Activated naive CD4-positive, alpha-beta T cell (primary cell): ENCODE measurements at regions not wholly inside any gene's neighbourhood (a gene's known extent, or its start where the extent isn't known, plus 50 kb on each side); places are given as distances from the start of the nearest gene placed in this dataset.
"Not testable (repeated sequence)": the region's sequence is repeated elsewhere in the genome, so short reads cannot be mapped to it uniquely, and the experiment has no call there.

Experiments
- DNase-seq, 4 experiments: peaks; one replicate each; lab custom pipeline; 2025; lab: John Stamatoyannopoulos, UW

DNA sequence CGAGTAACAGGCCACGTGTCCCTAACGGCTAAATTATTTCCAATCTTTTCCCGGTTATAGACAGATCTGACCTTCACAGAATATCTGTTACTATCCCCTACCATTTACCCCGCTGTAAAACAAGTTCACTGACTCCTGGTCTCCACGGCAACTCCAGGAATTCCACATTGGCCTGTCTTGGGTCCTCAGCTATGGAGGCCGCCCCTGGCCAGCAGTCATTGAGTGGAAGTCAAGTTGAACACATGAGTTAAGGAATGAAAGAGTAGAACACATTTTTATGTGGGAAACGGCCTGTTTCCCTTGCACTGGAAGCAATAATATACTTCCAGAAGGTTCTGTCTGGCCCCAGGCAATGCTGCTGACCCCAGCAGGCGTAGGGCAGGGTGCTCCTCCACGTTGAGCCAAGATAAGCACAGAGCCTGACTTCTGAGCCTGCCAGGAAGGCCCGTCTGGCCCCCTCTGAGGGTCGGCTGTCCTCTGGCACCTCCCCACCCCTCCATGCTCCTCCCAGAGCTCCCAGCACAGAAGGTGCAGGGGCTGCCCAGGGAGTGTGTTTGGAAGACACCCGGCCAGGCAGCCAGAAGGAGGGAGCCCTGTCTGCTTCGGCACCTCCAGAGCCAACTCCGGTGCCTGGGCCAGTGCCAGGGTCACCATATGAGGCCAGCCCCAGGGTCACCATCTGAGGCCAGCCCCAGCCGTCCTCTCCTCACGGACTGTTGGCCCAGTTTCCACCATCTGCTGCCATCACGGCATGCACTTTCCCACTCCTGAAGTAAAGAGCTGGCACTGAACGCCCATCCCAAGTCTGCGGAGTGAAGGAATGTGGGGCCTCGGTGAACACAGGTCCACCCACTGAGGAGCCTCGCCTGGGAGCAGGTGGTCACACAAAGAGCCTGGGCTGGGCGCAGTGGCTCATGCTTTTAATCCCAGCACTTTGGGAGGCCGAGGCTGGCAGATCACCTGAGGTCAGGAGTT is 813.2 kb downstream of the BRD1 start:
- DNase-seq: no peak

DNA sequence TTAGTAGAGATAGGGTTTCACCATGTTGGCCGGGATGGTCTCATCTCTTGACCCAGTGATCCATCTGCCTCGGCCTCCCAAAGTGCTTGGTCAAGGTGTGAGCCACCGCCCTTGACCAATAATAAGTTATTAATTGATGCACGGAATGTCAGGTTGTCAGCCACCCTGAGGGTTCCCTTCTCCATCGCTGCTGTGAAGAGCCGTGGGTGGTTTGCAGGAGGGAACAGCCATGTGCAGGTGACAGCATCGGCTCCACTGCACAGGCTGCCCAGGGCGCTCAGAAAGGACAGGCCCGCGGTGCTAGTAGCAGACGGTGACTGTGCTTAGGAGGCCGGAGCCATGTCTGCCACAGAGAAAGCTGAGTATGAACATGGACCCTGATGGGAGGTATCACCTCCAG is 814.0 kb downstream of the BRD1 start:
- DNase-seq: no peak

DNA sequence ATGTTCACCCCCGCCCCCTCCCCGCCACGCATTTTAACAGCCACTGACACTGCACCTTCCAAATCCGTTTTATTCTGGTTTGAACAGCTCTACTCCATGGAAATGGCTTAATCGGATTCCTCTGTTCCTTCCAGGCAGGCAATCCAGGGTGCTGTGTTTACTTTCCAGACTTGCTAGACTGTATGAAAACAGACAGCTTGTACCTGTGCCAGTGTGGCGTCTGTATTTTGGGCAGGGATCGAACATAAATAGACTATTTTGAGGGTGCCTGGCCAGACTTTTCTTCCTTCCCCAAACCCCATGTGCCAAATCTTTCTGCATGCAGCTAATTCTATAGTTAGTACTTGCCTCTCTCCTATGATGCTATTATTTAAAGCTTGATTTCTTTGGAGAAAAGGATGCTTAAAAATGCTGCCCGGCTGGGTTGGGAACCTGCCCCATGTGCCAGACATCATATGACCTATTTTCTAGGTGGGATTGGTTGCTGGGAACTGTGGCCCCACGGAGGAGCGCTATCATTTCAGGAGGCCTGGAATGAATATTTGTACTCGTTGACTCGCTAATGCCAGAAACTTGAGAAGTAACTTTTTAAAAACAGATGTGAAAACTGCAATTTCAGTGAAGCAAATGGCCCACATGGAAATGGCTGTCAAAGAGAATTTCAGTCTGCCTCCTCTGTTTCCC is 814.8 kb downstream of the BRD1 start:
- no peak for DNase-seq

DNA sequence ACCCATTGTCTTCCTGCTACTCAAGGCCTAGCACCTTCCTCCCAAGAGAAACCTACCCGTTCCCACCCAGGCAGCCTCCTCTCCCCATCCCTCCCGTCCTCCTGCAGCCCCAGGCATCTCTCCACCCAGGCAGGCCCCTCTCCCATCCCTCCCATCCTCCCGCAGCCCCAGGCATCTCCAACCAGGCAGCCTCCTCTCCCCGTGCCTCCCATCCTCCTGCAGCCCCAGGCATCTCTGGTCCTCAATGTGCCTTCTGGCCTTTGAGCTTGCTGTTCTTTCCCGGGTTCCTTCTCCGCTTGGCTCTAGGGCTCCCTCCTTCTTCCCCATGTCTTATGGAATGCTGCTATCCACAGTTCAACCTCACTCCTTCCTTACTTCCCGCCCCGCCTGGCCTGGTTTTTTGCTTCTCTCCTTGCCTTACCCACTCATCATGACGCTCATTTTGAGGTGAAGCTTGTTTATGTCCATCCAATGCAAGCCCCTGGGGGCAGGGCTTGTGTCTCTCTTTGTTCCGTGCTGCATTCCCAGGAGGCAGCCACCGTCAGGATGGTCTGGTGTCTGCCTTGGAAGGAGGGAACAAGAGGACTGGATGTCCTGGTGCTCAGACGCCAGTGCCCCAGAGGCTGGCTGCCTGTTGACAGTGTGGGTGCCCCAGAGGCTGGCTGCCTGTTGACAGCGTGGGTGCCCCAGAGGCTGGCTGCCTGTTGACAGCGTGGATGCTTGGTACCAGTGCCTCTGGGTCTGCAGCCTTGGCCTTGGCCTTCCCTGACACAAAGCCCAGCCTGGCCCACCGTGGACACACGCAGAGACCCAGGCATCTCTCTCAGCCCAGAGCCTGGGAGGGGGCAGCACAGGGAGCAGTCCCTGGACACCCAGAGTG is 815.7 kb downstream of the BRD1 start:
- no peak for DNase-seq

DNA sequence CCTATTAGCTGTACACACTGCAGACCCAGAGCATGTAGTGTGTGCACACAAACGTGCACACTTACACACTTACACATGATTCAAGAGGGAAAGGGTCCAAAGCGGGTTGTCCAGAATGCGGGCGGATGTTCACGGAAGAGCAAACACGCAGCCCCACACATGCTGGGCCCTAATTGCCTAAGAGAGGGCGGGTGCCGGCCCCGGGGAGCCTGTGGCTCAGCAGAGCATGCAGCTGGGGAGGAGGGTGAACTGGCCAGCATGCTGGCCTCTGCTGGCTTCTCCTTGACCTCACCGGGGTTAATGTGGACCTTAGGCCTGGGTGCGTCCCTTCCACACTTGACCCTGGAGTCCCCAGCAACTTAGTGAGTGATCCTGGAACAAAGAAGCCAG is 816.3 kb downstream of the BRD1 start:
- no peak for DNase-seq

DNA sequence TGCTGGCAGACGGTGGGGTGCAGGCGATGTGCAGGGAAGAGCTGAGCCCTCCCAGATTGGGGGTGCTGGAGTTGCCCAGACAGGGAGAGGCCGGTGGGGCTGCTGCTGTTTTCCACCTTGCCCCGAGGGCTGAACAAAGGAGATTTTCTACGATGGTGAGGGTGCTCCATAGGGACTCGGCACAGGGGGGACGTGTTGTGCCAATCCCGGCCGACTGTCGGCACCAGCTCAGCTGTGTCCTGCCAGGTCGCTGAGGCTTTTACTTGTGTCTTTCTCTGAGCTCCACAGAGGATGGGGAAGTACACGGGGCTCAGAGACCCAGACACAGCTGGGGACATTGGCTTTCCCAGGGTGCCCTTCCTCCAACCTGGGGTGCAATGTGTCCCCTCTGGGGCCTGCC is 816.8 kb downstream of the BRD1 start:
- no peak for DNase-seq

DNA sequence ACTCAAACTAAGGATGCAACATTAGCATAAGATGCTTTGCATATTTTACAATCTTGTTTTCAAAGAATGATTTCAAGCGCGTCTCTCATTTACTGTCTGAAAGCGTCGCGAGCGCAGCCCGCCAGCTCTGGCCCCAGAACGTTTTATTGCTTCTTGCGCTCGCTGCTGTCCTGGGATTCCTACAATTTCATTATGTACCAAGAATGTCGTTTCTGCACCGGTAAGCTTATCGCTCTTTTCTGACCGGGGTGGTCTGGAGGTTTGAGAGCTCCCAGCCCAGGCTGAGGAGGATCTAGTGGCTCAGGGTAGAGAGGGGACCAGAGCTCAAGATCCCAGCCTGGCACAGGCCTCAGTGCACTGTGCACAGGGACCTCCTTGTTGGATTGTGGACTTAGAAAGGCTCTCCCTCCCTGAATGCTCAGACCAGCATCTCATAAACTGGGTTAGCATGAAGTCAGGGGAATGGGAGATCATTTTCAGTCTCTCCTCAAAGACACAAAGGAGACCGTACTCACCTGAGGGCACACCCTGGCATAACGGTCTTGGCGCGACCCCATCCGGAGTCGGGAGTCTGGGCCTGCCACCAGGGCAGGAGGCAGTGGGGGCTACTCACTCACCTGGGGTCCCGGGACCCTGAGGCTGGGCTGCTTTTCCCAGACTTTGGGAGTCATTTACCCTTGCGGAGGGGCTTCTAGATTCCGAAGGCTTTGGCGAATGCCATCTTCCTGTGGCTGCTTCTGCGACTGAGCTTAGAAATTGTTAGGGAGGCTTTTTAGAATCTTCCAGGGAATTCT is 817.4 kb downstream of the BRD1 start:
- no peak for DNase-seq

DNA sequence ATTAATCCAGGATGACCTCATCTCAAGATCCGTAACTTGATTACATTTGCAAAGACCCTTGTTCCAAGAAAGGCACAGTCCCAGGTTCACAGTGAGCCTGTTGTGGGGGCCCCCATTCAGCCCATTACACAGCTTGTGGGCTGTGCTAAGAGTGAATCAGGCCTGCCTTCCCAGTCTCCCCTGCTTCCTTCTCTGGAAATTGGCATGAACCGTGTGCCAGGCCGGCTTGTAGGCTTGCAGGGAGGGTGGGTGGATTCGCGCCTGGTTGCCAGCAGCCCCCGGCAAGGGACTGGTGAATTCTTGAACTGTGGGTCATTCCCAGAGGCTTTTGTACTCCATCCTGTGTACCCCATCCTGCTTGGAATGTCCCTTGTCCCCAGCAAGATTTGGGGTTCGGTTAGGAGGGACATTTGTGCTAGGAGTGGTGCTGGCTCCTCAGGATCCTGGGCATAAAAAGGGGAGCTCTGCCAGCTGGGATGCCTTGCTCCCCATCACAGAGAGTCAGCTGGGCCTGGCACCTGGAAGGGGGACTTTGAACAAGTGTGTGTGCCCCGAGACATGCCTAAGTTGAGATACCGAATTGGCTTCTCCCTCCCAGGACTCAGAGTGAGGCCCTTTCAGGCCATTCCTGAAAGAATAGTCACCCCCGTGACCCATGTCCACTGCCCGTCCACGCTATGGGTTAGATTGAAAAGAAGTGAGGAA is 818.2 kb downstream of the BRD1 start:
- DNase-seq: no peak

DNA sequence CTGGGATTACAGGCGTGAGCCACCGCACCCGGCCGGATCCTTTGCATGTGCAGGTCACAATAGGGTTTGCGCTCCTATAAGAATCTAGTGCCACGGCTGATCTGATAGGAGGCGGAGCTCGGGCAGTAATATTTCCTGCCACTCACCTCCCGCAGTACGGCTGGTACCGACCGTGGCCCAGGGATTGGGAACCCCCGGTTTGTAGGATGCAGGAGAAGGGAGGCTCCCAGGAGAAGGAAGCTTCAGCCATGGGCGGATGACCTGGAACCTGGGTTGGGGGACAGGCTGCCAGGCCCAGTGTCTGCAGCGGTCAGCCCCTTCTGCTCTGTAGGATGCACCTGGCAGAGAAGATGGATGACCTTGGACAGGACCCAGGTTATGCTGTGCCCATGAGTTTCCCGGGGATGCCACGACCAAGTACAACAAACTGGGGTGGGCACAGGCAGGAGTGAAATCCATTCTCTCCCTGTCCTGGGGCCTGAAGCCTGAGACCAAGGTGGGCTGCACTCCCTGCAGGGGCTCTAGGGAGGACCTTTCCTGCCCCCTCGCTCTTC is 818.9 kb downstream of the BRD1 start:
- no peak for DNase-seq

DNA sequence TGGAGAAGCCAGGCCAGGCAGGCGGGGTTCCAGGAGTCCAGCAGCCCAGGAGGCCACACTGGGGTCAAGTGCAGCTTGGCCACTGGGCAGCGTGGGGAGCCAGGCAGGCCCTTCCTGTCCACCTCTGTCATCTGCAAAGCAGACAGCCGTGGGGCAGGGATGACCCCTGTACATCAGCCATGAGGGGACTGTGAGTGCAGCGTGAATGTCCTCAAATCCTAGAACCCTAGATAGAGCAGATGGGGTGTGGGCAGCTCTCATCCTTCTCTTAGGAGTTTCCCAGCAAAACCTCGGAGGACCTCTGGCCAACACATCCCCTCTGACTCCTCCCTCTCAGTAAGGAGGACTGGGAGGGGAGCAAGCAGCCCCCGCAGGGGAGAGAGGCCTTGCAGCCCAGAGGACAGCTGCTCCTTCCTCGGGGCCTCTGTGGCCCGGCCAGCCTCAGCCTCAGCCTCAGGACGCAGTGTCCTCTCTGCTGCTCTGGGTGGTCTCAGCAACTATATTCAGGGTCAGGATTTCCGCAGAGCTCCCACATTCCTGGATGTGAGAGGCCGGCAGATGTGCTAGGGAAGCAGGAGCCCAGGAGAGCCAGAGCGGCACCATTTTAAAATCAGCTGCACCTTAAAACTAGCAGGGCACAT is 820.5 kb downstream of the BRD1 start:
- DNase-seq: no peak

DNA sequence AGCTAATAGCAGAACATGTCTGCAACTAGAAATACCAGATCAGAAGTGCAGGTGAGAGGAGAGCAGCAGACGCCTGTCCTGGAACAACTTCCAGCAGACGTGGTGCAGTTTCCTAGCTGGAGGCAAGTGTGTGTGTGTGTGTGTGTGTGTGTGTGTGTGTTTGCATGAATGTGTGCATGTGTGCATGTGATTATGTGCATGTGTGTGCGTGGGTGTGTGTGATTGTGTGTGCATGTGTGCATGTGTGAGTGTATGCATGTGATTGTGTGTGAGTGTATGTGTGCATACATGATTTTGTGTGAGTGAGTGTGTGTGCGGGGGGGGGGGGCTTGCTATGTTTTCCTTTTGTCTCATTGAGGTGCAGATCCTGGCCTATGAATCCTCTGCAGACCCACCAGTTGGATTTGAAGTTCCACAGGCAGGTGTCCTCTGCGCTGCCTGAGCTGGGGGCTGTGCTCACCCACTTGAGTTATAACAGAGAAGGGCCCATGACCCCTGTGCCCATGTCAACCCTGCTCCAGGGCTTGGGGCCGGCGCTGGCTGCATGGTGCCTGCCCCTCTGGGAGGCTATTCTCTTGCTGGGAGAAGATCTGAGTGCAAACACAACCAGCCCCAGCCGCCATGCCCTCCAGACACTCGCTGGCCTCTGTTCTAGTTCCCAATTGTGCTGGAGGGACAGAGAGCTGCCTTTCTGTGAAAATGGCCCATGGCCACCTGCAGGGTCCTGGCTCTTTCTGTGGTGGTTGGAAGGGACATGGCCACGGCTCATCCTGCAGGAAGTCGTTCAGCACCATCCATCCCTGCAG is 821.3 kb downstream of the BRD1 start:
- no peak for DNase-seq

DNA sequence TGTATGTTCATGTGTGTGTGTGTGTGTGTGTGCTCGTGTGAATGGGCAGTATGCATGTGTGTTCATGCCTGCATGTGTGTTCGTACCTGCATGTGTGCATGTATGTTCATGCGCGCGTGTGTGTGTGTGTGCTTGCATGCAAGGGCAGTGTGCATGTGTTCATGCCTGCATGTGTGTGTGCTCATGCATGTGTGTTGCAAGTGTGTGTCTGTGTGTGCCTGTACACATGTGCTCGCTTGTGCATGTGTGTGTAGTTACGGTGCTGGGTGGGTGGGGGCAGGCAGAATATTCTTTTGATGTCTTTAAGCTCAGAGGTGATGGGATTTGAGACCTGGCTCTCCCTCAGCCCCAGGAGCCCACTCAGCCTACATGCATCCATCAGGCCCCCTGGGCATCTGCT is 822.1 kb downstream of the BRD1 start:
- no peak for DNase-seq

DNA sequence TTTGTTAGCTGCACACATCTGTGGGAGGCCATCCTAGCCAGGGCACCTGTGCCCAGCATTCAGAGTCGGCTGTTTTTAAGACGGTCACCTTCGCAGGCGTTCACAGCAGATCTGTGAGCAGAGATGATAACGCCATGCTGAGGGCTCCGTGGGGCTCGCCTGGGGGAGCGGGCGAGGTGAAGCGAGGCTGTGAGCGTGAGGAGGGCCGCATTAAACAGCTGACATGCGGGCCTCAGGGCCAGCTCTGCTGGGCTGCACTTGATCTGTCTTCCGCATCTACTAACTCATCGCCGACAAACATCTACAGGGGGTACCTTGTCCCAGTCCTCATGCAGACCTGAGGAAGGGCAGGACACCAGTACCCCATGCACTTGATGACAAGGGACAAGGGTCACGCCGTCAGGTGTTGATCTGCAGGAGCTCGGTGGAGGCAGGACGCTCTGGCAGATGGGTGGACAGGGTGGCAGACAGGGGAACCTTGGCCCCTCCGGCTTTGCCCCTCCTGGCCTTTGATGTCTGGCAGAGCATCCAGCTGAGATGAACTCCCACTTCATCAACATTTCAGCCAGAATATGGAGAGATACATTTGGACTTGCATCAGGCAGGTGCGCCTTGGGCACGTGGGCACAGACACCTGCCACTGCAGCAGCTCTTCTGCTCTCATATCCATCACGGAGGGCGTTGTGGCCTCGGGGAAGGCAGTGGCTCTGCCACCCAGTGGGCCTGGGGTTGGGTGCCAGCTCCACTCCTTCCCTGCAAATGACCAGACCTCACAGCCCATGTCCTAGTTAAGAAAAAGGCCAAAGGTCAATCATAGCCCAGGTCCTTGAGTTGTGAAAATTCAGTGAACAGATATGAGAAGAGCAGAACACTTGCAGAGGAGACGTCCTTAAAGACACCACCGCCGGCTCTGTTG is 822.9 kb downstream of the BRD1 start:
- DNase-seq: no peak

DNA sequence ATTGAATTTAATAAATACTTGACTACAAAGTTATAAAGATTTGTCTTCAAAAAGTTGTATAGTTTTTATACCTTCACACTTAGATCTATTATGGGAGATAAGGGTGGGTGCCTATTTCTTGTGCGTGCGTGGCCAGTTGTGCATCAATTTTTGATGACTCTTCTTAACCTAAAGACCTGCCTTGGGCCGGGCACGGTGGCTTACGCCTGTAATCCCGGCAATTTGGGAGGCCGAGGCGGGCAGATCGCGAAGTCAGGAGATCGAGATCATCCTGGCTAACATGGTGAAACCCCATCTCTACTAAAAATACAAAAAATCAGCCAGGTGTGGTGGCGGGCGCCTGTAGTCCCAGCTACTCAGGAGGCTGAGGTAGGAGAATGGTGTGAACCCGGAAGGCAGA is 830.1 kb downstream of the BRD1 start:
- not testable (repeated sequence) for DNase-seq

DNA sequence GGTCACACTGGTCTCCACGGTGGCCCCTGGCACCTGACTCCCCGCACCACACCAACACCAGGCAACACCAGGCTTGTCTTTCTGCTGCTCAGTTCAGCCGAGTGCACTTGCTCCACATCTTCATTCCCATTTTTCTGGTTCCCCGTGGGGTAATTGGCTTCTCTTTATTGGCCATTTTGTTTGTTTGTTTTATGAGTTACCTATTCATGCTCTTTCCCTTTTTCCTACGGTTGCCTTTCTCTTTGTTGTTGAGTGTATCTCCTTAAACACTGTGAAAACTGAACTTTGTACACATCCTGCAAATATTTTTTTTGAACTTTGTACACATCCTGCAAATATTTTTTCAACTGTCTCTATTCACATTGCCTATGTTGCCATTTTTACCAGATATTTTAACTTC is 834.0 kb downstream of the BRD1 start:
- DNase-seq: no peak

DNA sequence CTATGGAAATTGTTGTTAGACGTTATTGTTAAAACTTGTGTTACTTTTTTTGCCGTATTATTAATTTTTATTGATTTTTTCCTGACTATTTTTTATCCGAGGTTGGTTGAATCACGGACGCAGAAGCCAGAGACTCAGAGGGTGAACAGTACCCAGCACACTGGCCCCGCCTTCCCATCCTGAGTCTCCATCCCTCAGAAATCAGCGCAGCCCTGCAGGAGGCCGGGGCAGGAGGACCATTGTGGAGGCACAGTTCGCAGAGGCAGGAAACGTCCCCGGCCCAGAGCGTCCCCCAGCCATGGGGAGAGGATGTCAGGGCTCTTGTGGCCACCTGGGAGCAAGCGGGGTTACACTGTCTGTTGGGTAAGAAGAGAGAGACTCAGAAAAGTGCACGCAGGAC is 843.0 kb downstream of the BRD1 start:
- DNase-seq: no peak

DNA sequence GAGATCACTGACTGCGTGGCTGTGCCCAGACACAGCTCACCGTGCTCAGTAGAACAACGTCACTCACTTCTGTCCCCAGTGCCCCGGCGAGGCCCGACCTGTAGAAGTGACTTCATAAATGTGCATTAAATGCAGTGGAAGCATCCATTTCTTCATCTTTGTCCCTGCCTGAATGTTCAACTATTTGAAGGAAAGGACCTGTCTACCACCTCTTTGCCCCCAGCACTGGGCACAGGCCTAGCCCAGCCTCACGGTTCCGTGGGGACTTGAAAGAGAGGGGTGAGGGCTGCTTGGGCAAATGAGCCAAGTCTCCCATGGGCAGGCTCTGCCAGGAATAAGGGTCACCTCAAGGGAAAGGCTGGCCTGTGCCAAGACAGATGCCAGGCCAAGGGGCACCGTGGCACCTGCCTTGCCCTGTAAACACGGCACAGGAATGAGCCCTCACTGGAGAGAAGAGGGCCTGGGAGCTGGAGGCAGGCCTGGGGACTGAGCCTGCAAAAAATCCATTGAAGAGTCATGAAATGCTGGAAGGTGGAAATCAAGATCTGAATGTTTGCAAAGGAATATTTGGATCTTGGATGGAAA is 845.3 kb downstream of the BRD1 start:
- no peak for DNase-seq
